Transverse colon (tissue), 4 donors: ENCODE measurements at regions not wholly inside any gene's neighbourhood (a gene's known extent, or its start where the extent isn't known, plus 50 kb on each side); places are given as distances from the start of the nearest gene placed in this dataset.

ENCODE experiments used
- DNase-seq: peaks from one replicate; pipeline ENCODE4 v3.0.0-alpha.2; 2019
- H3K27ac ChIP-seq, 4 donors: fragments of 200-600 bp; sonication (generic); 2 replicates each; pipeline ENCODE4 v1.5.1; 2016 to 2018; ENCODE audit warnings: inconsistent platforms in 4 of 4
- H3K27me3 ChIP-seq: fragments of 200-600 bp; sonication (generic); 2 replicates; pipeline ENCODE4 v1.5.1; 2017; ENCODE audit warnings: inconsistent platforms
- H3K36me3 ChIP-seq, 4 donors: fragments of 200-600 bp; sonication (generic); 2 replicates each; pipeline ENCODE4 v1.5.1; 2017 to 2019; ENCODE audit warnings: inconsistent platforms in 4 of 4
- H3K4me1 ChIP-seq, 4 donors: fragments of 200-600 bp; sonication (generic); 2 replicates each; pipeline ENCODE4 v1.5.1; 2017 to 2020; ENCODE audit warnings: inconsistent platforms in 4 of 4
- H3K4me3 ChIP-seq, 4 donors: fragments of 200-600 bp; sonication (generic); 1 replicate in 1 of 4; 2 replicates in 3 of 4; pipeline versions ENCODE4 v1.5.1 to v1.6.1; 2017 to 2019; ENCODE audit warnings: inconsistent platforms in 4 of 4
- H3K9me3 ChIP-seq, 2 donors: fragments of 200-600 bp; sonication (generic); 2 replicates each; pipeline ENCODE4 v1.5.1; 2017 to 2019; ENCODE audit warnings: inconsistent platforms in 2 of 2
- CTCF ChIP-seq, 5 experiments: fragments of 200-600 bp in 3 of 5; fragments of 450-650 bp in 2 of 5; sonication (generic) in 3 of 5; IDR thresholded peaks; 1 replicate in 2 of 5; 2 replicates in 3 of 5; pipeline ENCODE4 v1.5.1; 2016 to 2017; ENCODE audit warnings: antibody characterized with exemption in 5 of 5, inconsistent platforms in 3 of 5, mild to moderate bottlenecking in 2 of 5, moderate library complexity in 1 of 5
- EP300 ChIP-seq: sonication (generic); formaldehyde crosslinking; IDR thresholded peaks from one replicate; pipeline ENCODE4 v1.6.1; 2017; ENCODE audit warnings: antibody characterized with exemption, low read depth
- POLR2A ChIP-seq: fragments of 450-650 bp; IDR thresholded peaks from one replicate; pipeline ENCODE4 v1.6.1; 2016; ENCODE audit warnings: antibody characterized with exemption, mild to moderate bottlenecking, moderate library complexity
- POLR2AphosphoS5 ChIP-seq, 3 donors: sonication (generic); formaldehyde crosslinking; IDR thresholded peaks; one replicate each; pipeline ENCODE4 v1.6.1; 2016; ENCODE audit warnings: antibody characterized with exemption in 3 of 3
- WGBS, 2 donors: methylation state at CpG; one replicate each; pipeline ENCODE4 v1.1.5; 2018; ENCODE audit warnings: low coverage in 1 of 2; 5-methylcytosine and 5-hydroxymethylcytosine counted together
- in situ Hi-C, 4 donors: fragments of 200-750 bp; cut with MboI; loops; one replicate each; pipeline versions ENCODE4 v1.15.0 to v1.15.1; 2017; ENCODE audit warnings: low sequenced_read_pairs in 3 of 4, low pct_ligation_motif_present in 1 of 4, low pct_unique_long_range_greater_than_20kb in 1 of 4
- intact Hi-C: fragments of 100-400 bp; cut with DNase I; formaldehyde crosslinking; loops from one replicate; pipeline ENCODE4 v1.15.1; 2023; ENCODE audit warnings: low total_unique reads

GRCh38 chr12:124507188-124508109 is 60.0 kb downstream of the NCOR2 start:
- in situ Hi-C loops (no loop called here), intact Hi-C loops (no loop called here)
- TF ChIP-seq POLR2A (no peak), POLR2AphosphoS5 (IDR thresholded peaks at IDR 0.05) (no peak), CTCF (IDR thresholded peaks at IDR 0.05) (no peak), EP300 (no peak)
- Histone ChIP-seq H3K27ac (peak overlapping the region; percentile 80 to 89 (median 83)), H3K9me3 (no peaks in the 10 kb centered on the region), H3K27me3 (no peaks in the 10 kb centered on the region), H3K4me1 (peaks cover 51 to 75% (median 60%) of the 10 kb centered on the region in 4 donors), H3K36me3 (no peaks in the 10 kb centered on the region), H3K4me3 (no peak overlapping the region)
- WGBS, 2 donors: 74% methylated on average over 22 of the region's 26 CpGs; no CpG with 5 or more reads in 1 of the 2 donors
- DNase-seq: no peak

GRCh38 chr12:124506832-124507153 is 60.6 kb downstream of the NCOR2 start:
- intact Hi-C loops: no loop called here
- no peak for TF ChIP-seq CTCF (IDR thresholded peaks at IDR 0.05)
- TF ChIP-seq EP300: no peak
- TF ChIP-seq POLR2AphosphoS5 (IDR thresholded peaks at IDR 0.05): no peak
- TF ChIP-seq POLR2A: peak; percentile 4
- no peaks in the 10 kb centered on the region for H3K9me3 ChIP-seq

GRCh38 chr12:124506145-124506831 is 61.1 kb downstream of the NCOR2 start:
- in situ Hi-C loops (no loop called here), intact Hi-C loops (no loop called here)
- peak overlapping the region in 2 of 4 donors; percentile 1 to 31 for H3K4me3 ChIP-seq
- TF ChIP-seq POLR2AphosphoS5 (IDR thresholded peaks at IDR 0.05) (peak in 2 of 3 donors; percentile 24 to 44), POLR2A (peak; percentile 34), CTCF (IDR thresholded peaks at IDR 0.05) (no peak), EP300 (no peak)
- DNase-seq: peak; percentile 77
- 23 to 26% methylated on average over 11 to 29 of the region's 30 CpGs for WGBS, 2 donors
- H3K27ac ChIP-seq: peak overlapping the region; percentile 80 to 89 (median 83)
- no peaks in the 10 kb centered on the region for H3K36me3 ChIP-seq
- no peaks in the 10 kb centered on the region for H3K9me3 ChIP-seq
- no peaks in the 10 kb centered on the region for H3K27me3 ChIP-seq
- peaks cover 49 to 79% (median 66%) of the 10 kb centered on the region in 4 donors for H3K4me1 ChIP-seq

More at GRCh38 chr12:124506832-124507153, 60.6 kb downstream of the NCOR2 start:
- Histone ChIP-seq H3K4me1 (peaks cover 48 to 74% (median 62%) of the 10 kb centered on the region in 4 donors), H3K27me3 (no peaks in the 10 kb centered on the region), H3K4me3 (peak overlapping the region in 1 of 4 donors; percentile 31), H3K36me3 (no peaks in the 10 kb centered on the region), H3K27ac (peak overlapping the region; percentile 80 to 89 (median 83))
- no peak for DNase-seq
- in situ Hi-C loops: no loop called here
- 64% methylated on average over 8 of the region's 8 CpGs; no CpG with 5 or more reads in 1 of the 2 donors for WGBS, 2 donors
